A673 (cell line): ENCODE measurements at regions not wholly inside any gene's neighbourhood (a gene's known extent, or its start where the extent isn't known, plus 50 kb on each side); places are given as distances from the start of the nearest gene placed in this dataset.

Experiments used
- BruUV-seq: library from RNA; stranded (reverse); fragments of 400-500 nt; replicated peaks from 2 replicates; lab custom pipeline; 2021; lab: Mats Ljungman, UMichigan
- CTCF ChIA-PET: fragments of 300-600 bp; sonication (Branson Sonifier 250); formaldehyde crosslinking; loops from one replicate; lab custom pipeline; 2022; ENCODE audit warnings: antibody characterized with exemption; lab: Charles Lee
- POLR2A ChIA-PET: fragments of 300-600 bp; sonication (Branson Sonifier 250); formaldehyde crosslinking; loops from one replicate; lab custom pipeline; 2022; ENCODE audit warnings: antibody characterized with exemption; ENCODE audit not compliant: low non-redundant PET; lab: Charles Lee
- DNase-seq: peaks from one replicate; pipeline ENCODE4 v3.0.0-alpha.2; 2015; ENCODE audit warnings: low spot score
- H3K27ac ChIP-seq: fragments of 200-600 bp; sonication (generic); 2 replicates; pipeline ENCODE4 v1.5.1; 2016; ENCODE audit warnings: mixed run types, low read depth, mild to moderate bottlenecking, mixed read lengths, antibody characterized with exemption, low read length; ENCODE audit not compliant: poor library complexity, severe bottlenecking
- H3K27me3 ChIP-seq: fragments of 200-600 bp; sonication (generic); replicated peaks from 2 replicates; pipeline ENCODE4 v1.6.1; 2017; ENCODE audit warnings: mixed run types, low read depth, mild to moderate bottlenecking, mixed read lengths, antibody characterized with exemption, low read length; ENCODE audit not compliant: insufficient read depth, poor library complexity
- H3K36me3 ChIP-seq: fragments of 200-600 bp; sonication (generic); 2 replicates; pipeline ENCODE4 v1.6.1; 2016; ENCODE audit warnings: mixed run types, mild to moderate bottlenecking, mixed read lengths, antibody characterized with exemption, low read length; ENCODE audit not compliant: insufficient read depth, poor library complexity, severe bottlenecking
- H3K4me1 ChIP-seq: fragments of 200-600 bp; sonication (generic); 2 replicates; pipeline ENCODE4 v1.6.1; 2017; ENCODE audit warnings: mixed run types, mild to moderate bottlenecking, mixed read lengths, antibody characterized with exemption, low read length; ENCODE audit not compliant: insufficient read depth, poor library complexity, severe bottlenecking
- H3K4me3 ChIP-seq: fragments of 200-600 bp; sonication (generic); 2 replicates; pipeline ENCODE4 v1.5.1; 2016; ENCODE audit warnings: low read depth, mixed run types, mild to moderate bottlenecking, mixed read lengths, low read length; ENCODE audit not compliant: poor library complexity, severe bottlenecking
- H3K9me3 ChIP-seq: fragments of 200-600 bp; sonication (generic); 2 replicates; pipeline ENCODE4 v1.6.1; 2016; ENCODE audit warnings: mixed run types, low read depth, mild to moderate bottlenecking, mixed read lengths, antibody characterized with exemption, low read length; ENCODE audit not compliant: poor library complexity, severe bottlenecking
- CTCF ChIP-seq: fragments of 300-800, 200-600 bp; sonication (generic); conservative IDR thresholded peaks from 2 replicates; pipeline ENCODE4 v1.5.1; 2017; ENCODE audit warnings: low read depth, mild to moderate bottlenecking, antibody characterized with exemption, low read length, moderate library complexity, mixed read lengths
- EZH2 ChIP-seq: fragments of 200-600 bp; sonication (generic); IDR thresholded peaks from 2 replicates; pipeline ENCODE4 v1.6.1; 2017; ENCODE audit warnings: borderline replicate concordance, low read depth, mild to moderate bottlenecking, mixed read lengths, antibody characterized with exemption, low read length; ENCODE audit not compliant: poor library complexity, severe bottlenecking
- intact Hi-C: fragments of 100-400 bp; cut with micrococcal nuclease; formaldehyde crosslinking; loops from one replicate; pipeline ENCODE4 v1.10.0; 2022; ENCODE audit not compliant: unreplicated experiment

- no peak for TF ChIP-seq EZH2
- no peak for TF ChIP-seq CTCF
- Histone ChIP-seq H3K36me3 (no peaks in the 10 kb centered on the region), H3K4me3 (no peak overlapping the region), H3K9me3 (peaks cover 10% of the 10 kb centered on the region), H3K4me1 (no peaks in the 10 kb centered on the region), H3K27ac (no peak overlapping the region), H3K27me3 (no peaks in the 10 kb centered on the region)
- DNase-seq, result no peak
- no TSS peak for BruUV-seq
- intact Hi-C loops, result no loop called here
- CTCF ChIA-PET, result no interaction called here
- POLR2A ChIA-PET, result no interaction called here
These were observed 298.9 kb downstream of the RPLP1 start for GRCh38 chr15:69751566-69751965.

GRCh38 chr15:69753867-69754266 lies 301.2 kb downstream of the RPLP1 start:
- Histone ChIP-seq H3K9me3 (peaks cover 10% of the 10 kb centered on the region), H3K4me1 (no peaks in the 10 kb centered on the region), H3K36me3 (no peaks in the 10 kb centered on the region), H3K27ac (no peak overlapping the region), H3K27me3 (no peaks in the 10 kb centered on the region), H3K4me3 (no peak overlapping the region)
- no peak for DNase-seq
- intact Hi-C loops, result no loop called here
- ChIA-PET CTCF (no interaction called here), POLR2A (no interaction called here)
- no peak for TF ChIP-seq EZH2
- TF ChIP-seq CTCF, result no peak
- BruUV-seq, result no TSS peak

DNA sequence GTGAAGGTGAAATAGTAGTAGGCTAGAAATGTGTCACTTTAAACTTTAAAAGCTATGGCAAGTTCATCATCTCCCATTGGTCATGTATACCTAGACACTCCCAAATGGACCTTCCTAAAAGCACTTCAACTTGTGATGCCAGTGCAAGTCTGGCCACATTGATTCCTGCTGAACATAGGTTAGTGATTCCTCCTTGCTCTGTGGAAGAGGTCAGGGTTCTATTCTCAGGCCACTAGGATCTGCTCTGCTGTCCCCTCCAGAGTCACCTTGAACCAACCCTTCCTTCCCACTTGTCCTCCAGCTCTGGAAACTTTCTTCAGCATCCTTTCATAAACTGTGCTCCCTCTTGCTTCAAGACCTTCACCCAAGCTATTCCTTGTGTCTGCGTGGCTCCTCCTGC lies 301.7 kb downstream of the RPLP1 start:
- CTCF ChIA-PET, result no interaction called here
- Histone ChIP-seq H3K4me1 (no peaks in the 10 kb centered on the region), H3K27me3 (no peaks in the 10 kb centered on the region), H3K27ac (no peak overlapping the region), H3K4me3 (no peak overlapping the region), H3K36me3 (no peaks in the 10 kb centered on the region), H3K9me3 (peaks cover 10% of the 10 kb centered on the region)
- no TSS peak for BruUV-seq
- intact Hi-C loops, result no loop called here
- POLR2A ChIA-PET, result no interaction called here
- DNase-seq, result no peak
- no peak for TF ChIP-seq CTCF
